ENCODE measurements at regions not wholly inside any gene's neighbourhood (a gene's known extent, or its start where the extent isn't known, plus 50 kb on each side); places are given as distances from the start of the nearest gene placed in this dataset.

- no peak for TF ChIP-seq CTCF (conservative IDR thresholded peaks at IDR 0.05; ENCODE audit: low read length)
- TF ChIP-seq EZH2phosphoT487 (IDR thresholded peaks at IDR 0.05; ENCODE audit: borderline replicate concordance): no peak
Observed at GRCh38 chr1:30024411-30025195, 698.8 kb downstream of the MATN1 start.
